CD14-positive monocyte (primary cell): ENCODE measurements at regions not wholly inside any gene's neighbourhood (a gene's known extent, or its start where the extent isn't known, plus 50 kb on each side); places are given as distances from the start of the nearest gene placed in this dataset.

Experiments
- DNase-seq, 3 donors: peaks; one replicate each; pipeline ENCODE4 v3.0.0-alpha.2; 2011 to 2022
- H2AFZ ChIP-seq: 2 replicates; pipeline ENCODE4 v1.6.0; 2012; ENCODE audit warnings: mild to moderate bottlenecking, low read depth, low read length, inconsistent platforms; ENCODE audit not compliant: insufficient read depth, poor library complexity, severe bottlenecking
- H3K27ac ChIP-seq, 2 donors: 1 replicate in 1 of 2; 2 replicates in 1 of 2; pipeline ENCODE4 v1.5.1; 2012 to 2013; ENCODE audit warnings: low read length in 2 of 2, control low read depth in 1 of 2, inconsistent platforms in 1 of 2, low read depth in 1 of 2, mild to moderate bottlenecking in 1 of 2
- H3K27me3 ChIP-seq, 2 donors: one replicate each; pipeline versions ENCODE4 v1.6.0 to v1.6.1; 2011 to 2013; ENCODE audit warnings: low read length in 2 of 2; ENCODE audit not compliant: control insufficient read depth in 2 of 2, insufficient read depth in 2 of 2
- H3K36me3 ChIP-seq, 2 donors: replicated peaks in 1 of 2; 1 replicate in 1 of 2; 2 replicates in 1 of 2; pipeline versions ENCODE4 v1.5.1 to v1.6.1; 2012 to 2013; ENCODE audit warnings: low read length in 2 of 2, control low read depth in 1 of 2, inconsistent platforms in 1 of 2, mild to moderate bottlenecking in 1 of 2; ENCODE audit not compliant: insufficient read depth in 2 of 2, control insufficient read depth in 1 of 2
- H3K4me1 ChIP-seq, 2 donors: 1 replicate in 1 of 2; 2 replicates in 1 of 2; pipeline versions ENCODE4 v1.5.1 to v1.6.1; 2012 to 2013; ENCODE audit warnings: low read length in 2 of 2, control low read depth in 1 of 2, inconsistent platforms in 1 of 2, mild to moderate bottlenecking in 1 of 2, moderate library complexity in 1 of 2; ENCODE audit not compliant: insufficient read depth in 2 of 2, control insufficient read depth in 1 of 2
- H3K4me2 ChIP-seq: replicated peaks from 2 replicates; pipeline ENCODE3; 2012; ENCODE audit warnings: low read length, moderate library complexity, mild to moderate bottlenecking; ENCODE audit not compliant: poor library complexity, severe bottlenecking; ENCODE audit errors: extremely low read depth
- H3K4me3 ChIP-seq, 3 experiments: fragments of 200-600 bp in 1 of 3; sonication (generic) in 1 of 3; replicated peaks in 1 of 3; 1 replicate in 2 of 3; 2 replicates in 1 of 3; pipeline ENCODE4 v1.5.1; 2011 to 2013; ENCODE audit warnings: low read length in 3 of 3, mild to moderate bottlenecking in 3 of 3, control low read depth in 2 of 3, low read depth in 2 of 3, inconsistent platforms in 1 of 3, moderate library complexity in 1 of 3
- H3K79me2 ChIP-seq: 2 replicates; pipeline ENCODE4 v1.6.0; 2012; ENCODE audit warnings: mild to moderate bottlenecking, control low read depth, inconsistent platforms, low read length, moderate library complexity; ENCODE audit not compliant: insufficient read depth
- H3K9ac ChIP-seq: 2 replicates; pipeline ENCODE4 v1.6.0; 2017; ENCODE audit warnings: low read length, mild to moderate bottlenecking; ENCODE audit not compliant: insufficient read depth, poor library complexity, severe bottlenecking
- H3K9me3 ChIP-seq, 2 donors: replicated peaks in 1 of 2; 1 replicate in 1 of 2; 2 replicates in 1 of 2; pipeline versions ENCODE4 v1.5.1 to v1.6.1; 2012 to 2013; ENCODE audit warnings: low read length in 2 of 2, control low read depth in 1 of 2; ENCODE audit not compliant: control insufficient read depth in 1 of 2, insufficient read depth in 1 of 2
- H4K20me1 ChIP-seq: 2 replicates; pipeline ENCODE4 v1.6.0; 2012; ENCODE audit warnings: mild to moderate bottlenecking, low read length, control low read depth, moderate library complexity; ENCODE audit not compliant: insufficient read depth
- H3K27ac Mint-ChIP-seq, 7 donors: one replicate each; pipeline ENCODE4 v1.8.0; 2020; ENCODE audit warnings: mild to moderate bottlenecking in 7 of 7, mixed read lengths in 7 of 7, moderate library complexity in 6 of 7, inconsistent platforms in 2 of 7
- H3K27me3 Mint-ChIP-seq, 3 donors: one replicate each; pipeline ENCODE4 v1.8.0; 2021 to 2022; ENCODE audit warnings: low read depth in 3 of 3, mild to moderate bottlenecking in 3 of 3, mixed read lengths in 3 of 3, moderate library complexity in 3 of 3, inconsistent platforms in 1 of 3
- H3K36me3 Mint-ChIP-seq, 2 donors: one replicate each; pipeline ENCODE4 v1.8.0; 2020; ENCODE audit warnings: mixed read lengths in 2 of 2, inconsistent platforms in 1 of 2, mild to moderate bottlenecking in 1 of 2
- H3K4me1 Mint-ChIP-seq: one replicate; pipeline ENCODE4 v1.8.0; 2020; ENCODE audit warnings: mild to moderate bottlenecking, mixed read lengths
- H3K4me3 Mint-ChIP-seq, 2 donors: one replicate each; pipeline ENCODE4 v1.8.0; 2020; ENCODE audit warnings: mild to moderate bottlenecking in 2 of 2, mixed read lengths in 2 of 2, moderate library complexity in 1 of 2
- H3K9me3 Mint-ChIP-seq, 7 donors: one replicate each; pipeline ENCODE4 v1.8.0; 2020 to 2022; ENCODE audit warnings: mixed read lengths in 7 of 7, mild to moderate bottlenecking in 6 of 7, moderate library complexity in 6 of 7, inconsistent platforms in 2 of 7
- CTCF ChIP-seq: fragments of 200-600 bp; IDR thresholded peaks from one replicate; pipeline ENCODE4 v1.8.0; 2022; ENCODE audit warnings: antibody characterized with exemption, mild to moderate bottlenecking
- WGBS: methylation state at CpG from one replicate; pipeline ENCODE4 v1.1.5; 2013; ENCODE audit warnings: missing lambda C conversion rate; ENCODE audit not compliant: insufficient coverage; 5-methylcytosine and 5-hydroxymethylcytosine counted together
- intact Hi-C, 2 donors: fragments of 100-400 bp; cut with micrococcal nuclease; formaldehyde crosslinking; loops; one replicate each; pipeline versions ENCODE4 v1.15.0 to v1.15.1; 2023

- H3K4me3 ChIP-seq = no peak overlapping the region
- intact Hi-C loops = no loop called here
- 68% methylated on average over 2 of the region's 3 CpGs for whole genome bisulfite sequencing
- Mint-ChIP-seq H3K9me3 (peaks cover 0 to 3% (median 0%) of the 10 kb centered on the region in 7 donors), H3K27ac (no peak overlapping the region), H3K27me3 (peaks cover 0 to 2% (median 0%) of the 10 kb centered on the region in 3 donors), H3K4me1 (no peaks in the 10 kb centered on the region), H3K4me3 (no peak overlapping the region), H3K36me3 (no peaks in the 10 kb centered on the region)
- no peak overlapping the region for H2AFZ ChIP-seq
- H3K9me3 ChIP-seq = no peaks in the 10 kb centered on the region
- H3K4me2 ChIP-seq = no peak overlapping the region
- no peaks in the 10 kb centered on the region for H3K36me3 ChIP-seq
- no peaks in the 10 kb centered on the region for H4K20me1 ChIP-seq
- TF ChIP-seq CTCF = no peak
- no peaks in the 10 kb centered on the region for H3K79me2 ChIP-seq
- H3K27me3 ChIP-seq = no peaks in the 10 kb centered on the region
- H3K9ac ChIP-seq = no peak overlapping the region
- no peak overlapping the region for H3K27ac ChIP-seq
- DNase-seq = no peak
- H3K4me1 ChIP-seq = no peaks in the 10 kb centered on the region
These were observed 97.3 kb downstream of the NKX6-1 start for GRCh38 chr4:84401701-84402306.

- intact Hi-C loops = no loop called here
- Histone ChIP-seq H3K36me3 (no peaks in the 10 kb centered on the region), H3K27me3 (no peaks in the 10 kb centered on the region), H3K79me2 (no peaks in the 10 kb centered on the region), H3K27ac (no peak overlapping the region), H3K4me1 (no peaks in the 10 kb centered on the region), H3K4me3 (no peak overlapping the region), H3K9me3 (no peaks in the 10 kb centered on the region), H2AFZ (no peak overlapping the region), H3K9ac (no peak overlapping the region), H3K4me2 (no peak overlapping the region), H4K20me1 (no peaks in the 10 kb centered on the region)
- Mint-ChIP-seq H3K4me1 (no peaks in the 10 kb centered on the region), H3K27ac (no peak overlapping the region), H3K27me3 (peaks cover 0 to 3% (median 0%) of the 10 kb centered on the region in 3 donors), H3K4me3 (no peak overlapping the region), H3K9me3 (peaks cover 0 to 5% (median 3%) of the 10 kb centered on the region in 7 donors), H3K36me3 (no peaks in the 10 kb centered on the region)
- 91% methylated on average over 3 of the region's 3 CpGs for WGBS
- no peak for DNase-seq
- TF ChIP-seq CTCF = no peak
These were observed 104.7 kb downstream of the NKX6-1 start for GRCh38 chr4:84394386-84394785.
